Activated T-cell treated with anti-CD3 and anti-CD28 coated beads for 48 hours (primary cell): ENCODE measurements at regions not wholly inside any gene's neighbourhood (a gene's known extent, or its start where the extent isn't known, plus 50 kb on each side); places are given as distances from the start of the nearest gene placed in this dataset.
"Not testable (repeated sequence)": the region's sequence is repeated elsewhere in the genome, so short reads cannot be mapped to it uniquely, and the experiment has no call there.

Experiments used
- DNase-seq: peaks from one replicate; pipeline ENCODE4 v3.0.0-alpha.2; 2020; ENCODE audit warnings: low read depth

DNA sequence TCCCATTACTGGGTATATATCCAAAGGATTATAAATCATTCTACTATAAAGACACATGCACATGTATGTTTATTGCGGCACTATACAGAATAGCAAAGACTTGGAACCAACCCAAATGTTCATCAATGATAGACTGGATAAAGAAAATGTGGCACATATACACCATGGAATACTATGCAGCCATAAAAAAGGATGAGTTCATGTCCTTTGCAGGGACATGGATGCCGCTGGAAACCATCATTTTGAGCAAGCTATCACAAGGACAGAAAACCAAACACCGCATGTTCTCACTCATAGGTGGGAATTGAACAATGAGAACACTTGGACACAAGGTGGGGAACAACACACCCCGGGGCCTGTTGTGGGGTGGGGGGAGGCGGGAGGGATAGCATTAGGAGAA lies 57.0 kb upstream of the NEUROD1 start:
- not testable (repeated sequence) for DNase-seq

DNA sequence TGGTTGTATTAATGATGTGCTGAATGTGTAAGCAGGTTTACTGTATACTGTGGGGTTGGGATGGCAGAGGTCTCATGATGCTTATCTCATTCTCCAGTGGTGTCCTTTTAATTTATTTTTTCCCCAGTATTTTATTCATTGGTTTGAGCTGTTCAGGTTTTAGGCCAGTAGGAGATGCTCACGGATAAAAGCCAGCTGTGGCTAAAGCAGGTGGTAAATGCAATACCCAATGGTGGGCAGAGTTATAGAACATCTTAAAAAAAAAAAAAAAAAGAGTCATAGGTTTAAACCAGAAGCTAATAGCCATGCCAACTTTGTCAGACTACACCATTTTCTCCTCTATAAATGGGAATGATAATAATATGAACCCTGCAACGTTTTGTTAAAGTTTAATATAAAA lies 57.8 kb upstream of the NEUROD1 start:
- no peak for DNase-seq

DNA sequence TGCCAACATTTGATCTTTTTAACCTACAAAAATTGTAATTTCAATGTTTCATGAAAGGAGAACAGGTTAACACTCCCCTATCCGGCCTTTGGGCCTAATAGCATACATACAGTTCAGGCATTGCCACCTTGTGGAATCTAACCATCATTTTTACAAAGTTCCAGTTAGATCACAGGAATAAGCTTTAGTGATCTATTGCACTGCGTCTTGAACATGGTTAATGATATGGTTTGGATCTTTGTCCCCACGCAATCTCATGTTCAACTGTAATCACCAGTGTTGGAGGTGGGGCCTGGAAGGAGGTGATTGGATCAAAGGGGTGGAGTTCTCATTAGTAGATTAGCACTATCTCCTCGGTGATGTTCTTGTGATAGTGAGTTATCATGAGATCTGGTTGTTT lies 58.2 kb upstream of the NEUROD1 start:
- DNase-seq, result no peak

DNA sequence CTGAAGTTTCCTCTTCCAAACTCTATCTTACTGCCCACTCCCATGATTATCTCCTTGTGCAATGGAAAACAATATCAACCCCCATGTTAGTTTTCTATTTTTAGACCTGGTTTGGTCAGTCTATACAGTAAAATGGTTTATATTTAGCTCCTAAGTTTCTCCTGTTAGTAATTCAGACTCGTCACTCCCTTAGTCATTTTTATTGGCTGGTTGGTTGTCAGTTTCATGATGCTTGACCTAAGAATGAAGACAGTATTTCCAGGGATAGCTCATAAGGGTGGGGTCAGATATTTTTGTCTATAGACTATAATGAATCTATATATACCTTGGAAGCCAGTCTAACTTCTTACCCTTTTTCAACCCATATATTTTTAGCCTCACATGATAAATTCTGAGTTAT lies 61.4 kb upstream of the NEUROD1 start:
- no peak for DNase-seq

DNA sequence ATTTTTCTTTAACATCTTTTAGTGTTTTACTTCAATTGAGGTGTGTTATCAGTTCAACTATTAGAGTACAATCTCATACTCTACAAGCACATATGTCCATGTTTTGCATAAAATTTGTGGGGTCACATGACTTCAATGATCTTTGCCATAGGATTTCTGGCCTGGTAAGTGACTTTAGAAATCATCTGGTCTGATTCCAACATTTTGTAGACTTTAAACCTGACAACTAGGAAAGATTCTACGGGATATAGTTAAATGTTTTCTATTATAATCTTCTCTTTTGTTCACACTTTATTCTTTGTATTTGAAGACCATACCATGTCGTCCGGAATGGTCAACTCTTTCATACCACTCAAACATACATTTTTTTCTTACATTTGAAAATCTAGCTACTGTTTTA lies 62.0 kb upstream of the NEUROD1 start:
- no peak for DNase-seq

DNA sequence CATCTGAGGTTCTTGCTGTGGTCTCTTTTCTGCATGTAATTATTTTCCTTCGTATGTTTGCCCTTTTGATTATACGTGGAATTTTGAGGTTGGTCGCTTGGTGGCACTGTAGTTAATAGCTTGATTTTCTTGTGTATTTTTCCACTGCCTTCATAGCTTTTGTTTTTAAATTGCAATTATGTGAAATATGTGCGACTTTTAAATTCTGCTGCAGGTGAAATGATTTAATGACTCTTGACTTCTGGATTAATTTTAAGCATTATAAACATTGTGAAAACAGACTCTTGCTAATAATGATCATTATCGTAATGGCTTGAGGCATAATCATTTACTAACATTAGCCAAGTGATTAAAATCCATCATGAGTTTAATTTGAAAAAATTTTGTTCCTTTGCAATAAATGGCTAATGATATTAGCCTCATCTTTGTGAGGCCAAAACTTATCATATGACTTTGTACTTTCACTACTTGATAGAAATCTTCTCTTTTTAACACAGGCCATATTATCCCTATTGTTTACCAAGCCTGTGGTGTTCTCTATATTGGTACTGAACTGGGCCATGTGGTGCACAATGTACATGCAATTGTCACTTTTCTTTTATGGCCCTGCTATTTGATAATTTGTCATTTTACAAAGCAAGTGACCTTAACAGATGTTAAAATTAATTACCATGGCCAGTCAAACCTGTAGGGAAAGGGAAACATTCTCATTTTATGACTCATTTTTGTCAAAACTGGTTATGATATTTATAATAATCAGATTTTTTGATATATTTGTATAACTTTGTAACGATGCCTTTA lies 62.8 kb upstream of the NEUROD1 start:
- DNase-seq, result no peak

DNA sequence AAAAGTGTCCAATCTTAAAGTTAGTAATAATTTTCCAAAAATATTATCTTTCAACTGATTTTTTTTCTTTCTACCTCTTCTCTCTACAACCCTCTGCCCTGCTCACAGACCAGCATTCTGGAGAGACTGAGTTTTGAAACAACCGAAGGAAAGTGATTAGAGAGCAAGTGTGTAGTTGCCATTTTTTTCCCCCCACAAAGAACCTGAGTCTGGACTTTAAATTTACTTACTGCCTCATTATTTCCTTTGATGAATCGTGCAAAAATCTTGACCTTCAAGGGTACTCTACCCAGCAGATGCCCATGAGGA lies 63.4 kb upstream of the NEUROD1 start:
- DNase-seq, result no peak

DNA sequence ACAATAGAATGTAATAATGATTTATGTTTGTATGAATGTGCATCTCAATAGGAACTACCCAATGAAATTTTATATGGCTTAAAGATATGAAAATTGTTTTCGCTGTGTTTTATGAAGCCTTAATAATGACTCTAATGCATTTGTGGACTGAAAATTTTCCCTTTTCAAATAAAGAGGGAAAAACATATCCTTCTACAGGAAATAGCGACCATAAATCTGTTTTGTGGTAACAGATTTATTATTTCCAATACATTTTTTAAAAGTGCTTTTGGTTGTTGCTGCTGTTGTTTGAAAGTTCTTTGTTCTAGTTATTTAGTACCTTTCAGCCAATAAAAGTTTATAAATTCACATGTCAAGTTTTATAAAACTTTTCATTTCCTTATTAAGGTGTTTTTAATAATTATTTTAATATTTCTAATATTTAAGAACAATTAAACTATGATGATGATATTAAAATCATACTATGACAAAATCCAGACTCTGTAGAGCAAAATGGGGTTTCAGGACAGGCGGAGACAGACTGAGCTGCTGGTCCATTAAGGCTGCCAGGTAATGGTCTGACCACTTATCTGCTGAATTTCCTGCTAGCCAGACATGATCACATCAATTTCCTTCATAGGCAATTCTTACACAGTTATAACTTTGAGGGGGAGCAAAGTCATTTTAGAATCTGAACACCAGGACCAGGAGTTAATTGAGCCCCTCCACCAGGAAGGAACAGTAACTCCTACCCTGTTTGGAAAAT lies 65.7 kb upstream of the NEUROD1 start:
- no peak for DNase-seq

DNA sequence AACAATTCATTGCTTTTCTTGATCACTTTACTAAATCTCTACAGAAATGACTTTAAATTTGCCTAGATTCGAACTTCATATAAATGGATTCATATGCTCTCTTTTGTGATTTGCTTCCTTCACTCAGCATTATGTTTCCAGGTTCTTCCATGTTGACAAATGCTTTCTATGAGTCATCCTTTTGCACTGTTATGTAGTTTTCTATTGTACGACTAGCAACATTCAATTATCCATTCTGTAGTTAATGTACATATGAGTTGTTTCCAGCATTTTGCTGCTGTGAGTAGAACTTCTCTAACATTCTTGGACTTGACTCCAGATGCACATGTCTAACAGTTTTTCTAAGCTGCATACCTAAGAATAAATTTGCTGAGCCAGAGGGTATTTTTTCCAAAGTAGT lies 66.5 kb upstream of the NEUROD1 start:
- no peak for DNase-seq

DNA sequence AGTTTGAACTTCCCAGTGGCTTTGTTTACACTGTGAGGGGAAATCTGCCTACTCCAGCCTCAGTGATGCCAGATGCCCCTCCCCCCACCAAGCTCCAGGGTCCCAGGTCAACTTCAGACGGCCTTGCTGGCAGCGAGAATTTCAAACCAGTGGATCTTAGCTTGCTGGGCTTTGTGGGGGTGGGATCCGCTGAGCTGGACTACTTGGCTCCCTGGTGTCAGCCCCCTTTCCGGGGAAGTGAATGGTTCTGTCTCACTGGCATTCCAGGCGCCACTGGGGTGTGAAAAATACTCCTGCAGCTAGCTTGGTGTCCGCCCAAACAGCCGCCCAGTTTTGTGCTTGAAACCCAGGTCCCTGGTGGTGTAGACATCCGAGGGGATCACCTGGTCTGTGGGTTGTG lies 70.0 kb upstream of the NEUROD1 start:
- no peak for DNase-seq

DNA sequence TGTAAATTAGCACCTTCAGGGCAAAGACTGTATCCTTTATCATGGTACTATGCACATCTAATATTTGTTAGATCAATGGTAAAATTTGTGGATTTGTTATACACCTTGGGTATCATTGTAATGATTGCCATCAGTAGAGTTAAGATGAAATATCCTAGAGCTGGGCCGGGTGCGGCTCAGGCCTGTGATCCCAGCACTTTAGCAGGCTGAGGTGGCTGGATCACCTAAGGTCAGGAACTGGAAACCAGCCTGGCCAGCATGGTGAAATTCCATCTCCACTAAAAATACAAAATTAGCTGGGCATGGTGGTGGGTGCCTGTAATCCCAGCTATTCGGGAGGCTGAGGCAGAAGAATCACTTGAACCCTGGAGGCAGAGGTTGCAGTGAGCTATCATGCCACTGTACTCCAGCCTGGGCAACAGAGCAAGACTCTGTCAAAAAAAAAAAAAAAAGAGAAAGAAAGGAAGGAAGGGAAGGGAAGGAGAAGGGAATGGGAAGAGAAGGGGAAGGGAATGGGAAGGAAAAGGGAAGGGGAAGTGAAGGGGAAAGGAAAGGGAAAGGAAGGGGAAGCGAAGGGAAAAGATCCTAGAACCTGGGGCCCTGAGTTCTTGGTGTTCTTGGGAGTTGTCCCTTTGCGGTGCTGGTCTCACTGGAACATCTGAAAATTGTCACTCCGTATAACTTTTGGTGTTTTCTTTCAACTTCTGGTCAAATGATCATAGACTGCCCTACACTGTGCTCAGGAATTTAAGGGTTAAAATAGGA lies 71.1 kb upstream of the NEUROD1 start:
- DNase-seq, result no peak

DNA sequence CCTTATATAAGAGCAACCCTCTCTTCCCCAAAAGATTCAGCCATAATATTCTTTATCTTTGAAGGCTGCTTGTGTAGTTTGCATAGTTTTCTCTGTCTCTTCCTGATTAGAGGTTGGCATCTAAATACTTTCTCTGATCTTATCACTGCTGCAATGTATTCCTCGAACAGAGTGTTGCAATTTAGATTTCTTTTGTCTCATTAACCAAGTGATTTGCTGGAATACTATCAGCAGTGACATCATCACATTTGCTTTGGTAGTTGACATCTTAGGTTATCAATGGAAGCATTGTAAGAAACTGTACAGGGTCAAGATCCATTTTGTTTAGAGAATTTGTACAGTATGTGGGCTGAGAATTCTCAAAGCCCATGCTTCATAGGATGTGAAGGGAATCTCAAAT lies 72.0 kb upstream of the NEUROD1 start:
- DNase-seq, result no peak

DNA sequence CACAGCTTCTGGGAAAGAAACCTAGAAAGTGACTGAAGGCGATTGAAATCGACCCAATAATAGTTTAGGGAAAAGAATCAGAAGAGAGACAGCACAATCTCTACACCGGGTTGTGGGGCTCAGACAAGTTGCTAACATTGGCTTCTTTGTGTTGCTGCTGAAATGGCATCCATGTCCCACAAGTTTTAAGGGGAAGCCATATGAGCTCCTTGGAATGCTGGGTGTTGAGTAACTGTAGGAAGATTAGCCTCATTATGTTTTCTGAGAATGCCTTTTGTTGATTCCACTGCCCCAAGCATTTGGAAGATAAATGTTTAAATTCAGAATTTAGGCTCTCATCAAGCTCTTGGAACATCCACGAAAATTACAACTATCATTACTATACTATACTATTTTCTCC lies 73.4 kb upstream of the NEUROD1 start:
- no peak for DNase-seq

DNA sequence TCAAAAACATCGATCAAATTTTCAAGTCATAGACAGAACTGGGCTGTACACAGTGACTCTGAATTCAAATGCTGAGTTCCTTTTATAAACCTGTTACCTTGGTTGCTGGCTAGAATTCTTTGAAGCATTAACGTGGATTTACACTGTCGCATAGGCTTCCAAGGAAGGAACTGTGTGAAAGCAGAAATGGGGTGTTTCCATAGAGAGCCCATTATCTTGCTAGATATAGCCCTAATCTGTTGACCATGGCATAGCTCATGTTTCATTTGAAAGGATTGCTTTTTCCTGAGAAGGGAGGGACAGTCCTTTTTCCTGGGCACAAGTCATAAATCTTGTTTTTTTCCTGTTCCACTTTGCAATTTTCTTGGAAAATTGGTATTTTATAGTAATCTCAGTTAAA lies 73.8 kb upstream of the NEUROD1 start:
- DNase-seq, result no peak

DNA sequence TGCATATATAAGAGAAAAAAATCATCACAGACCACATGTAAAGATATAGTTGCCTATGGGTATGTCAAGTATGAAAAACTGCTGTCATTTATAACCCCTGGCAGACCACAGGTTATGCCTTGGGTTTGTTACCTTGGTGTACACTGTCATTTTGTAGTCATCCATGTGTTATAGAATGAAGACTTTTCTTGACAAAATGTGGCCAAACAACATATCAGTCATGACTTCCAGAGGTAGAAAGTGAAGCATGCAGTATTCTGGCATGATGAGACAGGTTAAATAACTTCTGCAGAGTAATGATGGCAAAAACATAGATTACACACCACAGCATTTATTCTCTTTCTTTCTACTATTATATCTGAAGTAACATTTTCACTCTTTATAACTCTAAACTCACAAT lies 74.9 kb upstream of the NEUROD1 start:
- DNase-seq, result no peak

DNA sequence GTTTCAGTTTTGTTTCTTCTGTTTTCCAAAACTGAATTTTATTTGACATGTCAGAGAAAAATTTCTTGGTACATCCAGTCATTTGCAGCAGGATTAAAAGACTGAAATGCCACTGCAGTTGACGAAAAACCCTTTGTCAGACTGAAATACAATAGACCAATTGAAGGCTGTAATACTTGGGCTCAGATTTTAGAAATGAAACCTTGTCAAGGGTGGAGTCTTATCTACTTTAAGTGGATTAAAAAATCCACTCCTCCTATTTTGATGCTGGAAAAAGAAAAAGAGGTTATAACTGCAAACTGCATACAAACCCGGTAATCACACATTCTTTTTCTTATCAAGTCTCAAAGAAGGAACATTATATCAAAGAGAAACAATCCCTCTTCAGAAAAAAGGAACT lies 80.2 kb upstream of the NEUROD1 start:
- DNase-seq, result no peak

DNA sequence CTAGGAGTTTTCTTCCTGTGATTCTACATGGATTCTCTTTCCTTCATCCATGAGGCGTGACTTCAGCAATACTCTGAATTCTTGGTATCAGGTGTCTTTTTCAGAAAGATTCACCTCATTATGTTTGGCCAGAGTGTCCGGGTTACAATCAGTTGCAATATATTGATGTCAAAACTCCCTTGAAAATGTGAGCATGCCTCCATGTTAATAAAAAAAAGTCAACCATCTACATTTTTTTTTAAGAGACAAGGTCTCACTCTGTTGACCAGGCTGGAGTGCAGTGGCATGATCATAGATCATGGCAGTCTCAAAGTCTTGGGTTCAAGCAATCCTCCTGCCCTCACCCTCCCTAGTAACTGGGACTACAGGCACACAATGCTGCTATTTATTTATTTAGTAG lies 80.9 kb upstream of the NEUROD1 start:
- no peak for DNase-seq

DNA sequence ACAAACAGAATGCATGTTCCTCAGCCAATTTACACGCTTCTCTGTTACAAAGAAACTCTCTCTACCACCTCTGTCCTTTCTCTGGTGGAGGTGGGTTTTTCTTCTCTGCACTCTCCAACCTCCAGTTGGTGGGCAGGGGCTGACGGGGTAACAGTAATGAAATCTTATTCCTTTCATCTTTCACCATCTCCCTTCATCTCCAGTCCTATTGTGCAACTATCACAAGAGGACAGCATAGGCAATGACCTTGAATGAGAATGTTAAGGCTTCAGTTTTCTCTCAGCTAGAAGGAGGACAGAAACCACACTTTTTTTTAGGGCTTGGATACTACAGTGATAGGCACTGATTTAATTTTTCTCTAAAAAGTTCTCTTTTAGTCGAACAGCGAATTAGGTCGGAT lies 81.7 kb upstream of the NEUROD1 start:
- no peak for DNase-seq

DNA sequence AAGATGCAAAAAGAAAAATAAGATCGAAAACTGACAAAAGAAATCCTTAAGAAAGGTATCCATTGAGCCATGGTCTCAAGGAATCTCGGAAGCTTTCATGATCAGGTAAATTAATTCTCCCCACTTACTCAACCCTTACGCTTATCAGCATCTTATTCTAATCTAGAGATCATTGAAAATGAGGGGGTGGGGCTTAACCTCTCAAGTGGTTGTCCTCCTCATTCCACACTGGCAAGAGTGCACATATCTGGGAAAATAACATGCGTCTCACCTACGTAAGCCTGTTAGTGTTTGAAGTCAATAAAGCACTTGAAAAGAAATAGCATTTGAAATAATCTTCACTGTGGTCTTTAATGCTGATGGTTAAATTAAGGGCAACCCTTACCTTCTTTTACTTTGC lies 82.5 kb upstream of the NEUROD1 start:
- no peak for DNase-seq

DNA sequence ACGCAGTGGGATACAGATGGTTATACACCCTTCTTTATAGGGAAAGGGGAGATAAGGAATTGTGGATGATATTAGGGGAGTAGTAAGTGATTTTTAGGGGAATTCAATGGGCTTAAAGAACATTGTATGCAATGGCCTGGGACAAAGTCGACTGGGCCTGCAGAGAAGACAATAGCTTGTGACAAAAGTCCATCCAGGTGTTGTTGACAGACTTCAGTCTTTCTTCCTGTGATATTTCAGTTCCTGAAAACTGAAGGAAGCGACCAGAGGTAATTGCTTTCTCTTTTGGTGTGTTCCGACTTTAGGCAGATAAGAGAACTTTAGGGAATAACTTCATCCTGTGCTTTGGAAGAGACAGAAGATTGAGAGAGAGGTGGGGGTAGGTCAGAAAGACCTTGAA lies 83.1 kb upstream of the NEUROD1 start:
- no peak for DNase-seq

DNA sequence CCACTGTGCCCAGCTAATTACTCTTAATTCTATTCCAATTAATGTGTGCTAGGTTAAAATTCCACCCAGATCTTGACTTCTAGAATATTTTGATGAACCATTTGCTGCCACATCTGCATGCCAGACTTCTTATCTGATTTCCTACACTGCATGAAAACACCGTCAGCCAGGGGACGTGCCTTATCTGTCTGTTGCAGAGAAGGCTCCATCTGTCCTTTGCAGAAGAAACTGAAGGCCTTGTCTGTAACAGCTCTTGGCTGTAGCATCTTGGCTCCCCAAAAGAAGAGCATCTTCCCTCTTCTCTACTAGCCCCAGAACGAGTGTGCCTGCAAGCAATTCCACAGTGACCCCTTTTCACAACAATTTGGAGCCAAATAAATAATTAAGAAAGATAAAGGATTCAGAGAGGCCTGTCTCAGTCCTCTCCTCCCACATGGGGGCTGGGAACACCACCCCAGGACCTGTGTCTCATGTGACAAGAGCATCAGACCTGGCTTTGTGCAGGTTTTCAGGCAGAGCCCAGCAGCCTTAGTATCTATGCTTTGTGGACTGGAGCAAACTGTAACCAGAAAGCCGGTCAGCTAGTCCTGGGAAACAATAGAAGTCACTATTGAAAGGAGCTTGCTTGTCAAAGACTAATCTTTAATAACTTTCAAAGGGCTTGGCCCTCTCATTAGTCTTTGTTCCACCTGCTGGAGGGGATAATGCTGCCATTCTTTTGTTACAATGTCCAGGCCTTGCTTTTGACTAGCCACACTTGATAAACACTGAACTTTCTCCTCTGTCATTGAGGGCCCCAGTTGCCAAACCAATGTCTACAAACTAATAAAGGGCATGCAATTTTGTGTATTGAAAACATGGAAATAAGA lies 84.0 kb upstream of the NEUROD1 start:
- no peak for DNase-seq

DNA sequence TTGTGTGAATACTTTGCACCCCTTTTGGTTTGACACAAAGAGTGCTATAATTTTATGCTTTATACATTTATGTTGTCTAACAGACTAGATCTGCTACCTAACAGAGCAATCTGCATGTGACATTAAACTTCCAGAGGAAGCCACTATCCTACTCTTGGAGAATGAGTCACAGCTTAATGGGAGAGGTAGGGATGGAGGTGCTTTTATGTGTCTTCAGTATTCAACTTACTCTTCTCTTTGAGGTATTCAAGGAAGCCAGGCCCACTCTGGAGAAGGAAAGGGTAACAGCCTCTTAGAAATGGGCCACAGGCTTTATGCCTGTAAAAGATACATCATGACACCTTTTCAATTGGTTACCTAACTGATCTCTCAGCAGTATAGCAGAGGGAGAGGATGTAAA lies 85.8 kb upstream of the NEUROD1 start:
- DNase-seq, result no peak
